Hepatocyte (in vitro differentiated cells): ENCODE measurements at regions not wholly inside any gene's neighbourhood (a gene's known extent, or its start where the extent isn't known, plus 50 kb on each side); places are given as distances from the start of the nearest gene placed in this dataset.

Experiments
- CTCF ChIP-seq: fragments of 200-600 bp; sonication (generic); IDR thresholded peaks from 2 replicates; pipeline ENCODE4 v1.5.1; 2016; ENCODE audit warnings: antibody characterized with exemption, mild to moderate bottlenecking; ENCODE audit not compliant: poor library complexity
- EZH2 ChIP-seq: fragments of 200-600 bp; sonication (generic); IDR thresholded peaks from 2 replicates; pipeline ENCODE4 v1.6.1; 2016; ENCODE audit warnings: antibody characterized with exemption, mild to moderate bottlenecking, borderline replicate concordance
- EZH2phosphoT487 ChIP-seq: fragments of 200-600 bp; sonication (generic); IDR thresholded peaks from one replicate; pipeline ENCODE4 v1.6.1; 2018; ENCODE audit warnings: antibody characterized with exemption, mild to moderate bottlenecking, low read depth, moderate library complexity; ENCODE audit not compliant: unreplicated experiment, severe bottlenecking

- no peak for TF ChIP-seq CTCF
- TF ChIP-seq EZH2, result no peak
- TF ChIP-seq EZH2phosphoT487, result no peak
These were observed 489.5 kb upstream of the MPDZ start for GRCh38 chr9:13769006-13769405.
